ENCODE measurements at regions not wholly inside any gene's neighbourhood (a gene's known extent, or its start where the extent isn't known, plus 50 kb on each side); places are given as distances from the start of the nearest gene placed in this dataset.

DNA sequence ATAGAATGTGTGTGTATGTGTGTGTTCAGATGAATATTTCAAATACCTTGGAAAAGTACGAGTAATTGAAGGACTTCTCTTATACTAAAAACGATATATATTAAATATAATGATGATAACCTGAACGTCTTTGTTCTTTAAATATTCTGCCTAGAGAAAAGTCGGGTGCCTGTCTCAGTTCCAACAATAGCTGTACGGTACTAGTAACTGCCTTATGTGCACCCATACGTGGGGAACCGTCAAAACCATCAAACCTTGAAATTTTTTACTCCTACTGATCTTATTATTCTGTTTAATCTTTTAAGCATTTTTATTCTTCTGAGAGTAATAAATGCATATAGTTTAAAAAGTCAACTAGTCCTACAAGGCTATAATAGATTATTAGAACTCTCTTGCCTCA, 1045.7 kb downstream of the C4orf33 start:
- TF ChIP-seq POLR2AphosphoS5 (IDR thresholded peaks at IDR 0.05; ENCODE audit: borderline replicate concordance, low read depth, low read length) (no peak), EZH2 (IDR thresholded peaks at IDR 0.05) (no peak)

Measured in SK-N-MC (cell line).